Bone marrow (tissue), 2 donors: ENCODE measurements at regions not wholly inside any gene's neighbourhood (a gene's known extent, or its start where the extent isn't known, plus 50 kb on each side); places are given as distances from the start of the nearest gene placed in this dataset.

Experiments used
- DNase-seq, 2 donors: peaks; one replicate each; lab custom pipeline; 2025; lab: John Stamatoyannopoulos, UW

DNA sequence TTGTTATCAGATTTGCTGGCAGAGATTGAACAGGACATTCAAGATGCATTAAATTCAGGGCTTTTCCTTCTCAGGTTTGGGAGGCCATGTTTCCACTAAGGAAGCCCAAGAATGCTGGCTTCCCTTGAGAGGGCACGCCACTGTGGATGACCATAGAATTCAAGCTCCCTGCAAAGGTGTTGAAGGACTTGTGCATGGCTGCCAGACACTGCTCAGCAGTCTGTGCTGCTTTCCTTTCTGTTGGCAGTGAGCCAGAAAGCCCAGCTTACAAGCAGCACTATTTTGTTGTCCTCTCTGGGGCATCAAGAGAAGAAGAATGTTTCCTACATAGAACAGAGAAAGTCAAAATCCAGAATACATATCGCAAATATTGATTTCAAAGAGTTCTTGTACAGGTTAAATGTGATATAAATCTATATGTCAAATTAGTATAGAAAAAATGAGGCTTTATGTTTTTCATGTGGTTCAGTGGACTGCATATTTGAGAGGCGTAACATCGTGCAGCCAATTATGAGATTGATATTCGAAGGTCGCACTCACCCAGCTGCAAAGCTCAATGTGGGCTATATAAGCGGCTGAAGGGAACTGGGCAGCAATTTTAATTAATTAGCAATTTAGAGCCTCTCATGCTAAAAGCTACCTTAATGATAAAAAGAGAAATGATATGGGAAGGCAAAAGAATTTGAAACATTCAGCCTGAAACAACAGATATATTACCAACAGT is 103.1 kb upstream of the ISL1 start:
- no peak for DNase-seq

- no peak for DNase-seq
Observed at GRCh38 chr5:51286046-51286445, 97.2 kb upstream of the ISL1 start.

DNA sequence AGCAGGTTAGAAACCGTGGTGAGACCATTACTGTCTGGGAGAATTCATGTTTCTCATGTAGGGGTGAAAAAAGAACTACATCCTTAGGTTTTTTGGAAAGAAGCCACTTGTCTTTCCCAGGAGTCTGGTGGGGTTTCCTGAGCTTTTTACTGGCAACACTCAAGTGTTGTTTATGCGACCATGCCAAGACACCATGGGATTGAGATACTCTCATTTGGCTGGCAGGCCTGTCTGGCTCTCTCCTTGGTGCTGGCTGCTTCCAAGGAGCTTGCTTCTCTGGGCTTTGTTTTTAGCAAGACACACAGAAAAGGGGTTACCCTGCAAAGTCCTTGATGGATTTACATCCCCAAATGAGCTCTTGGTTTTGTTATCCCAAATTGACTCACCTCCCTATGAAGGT is 80.9 kb upstream of the ISL1 start:
- no peak for DNase-seq

DNA sequence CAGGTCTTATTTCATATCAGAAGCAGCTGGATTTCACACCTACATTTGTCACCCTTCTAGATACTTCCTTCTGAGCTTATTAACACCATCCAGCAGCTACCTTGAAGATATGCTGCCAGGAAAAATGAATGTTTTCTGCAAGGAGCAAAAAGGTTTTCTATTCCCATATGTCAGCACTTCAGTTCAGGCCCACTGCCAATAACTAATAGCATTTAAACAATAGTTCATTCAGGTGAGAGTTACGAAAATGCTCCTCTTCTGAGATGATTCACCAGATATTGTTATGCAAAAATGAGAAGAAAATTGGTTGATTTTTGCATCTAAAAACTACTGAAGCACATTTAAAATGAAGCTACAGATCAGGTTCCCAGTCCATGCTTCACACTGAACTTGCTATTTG is 56.4 kb upstream of the ISL1 start:
- DNase-seq = no peak
